T-cell (primary cell): ENCODE measurements at regions not wholly inside any gene's neighbourhood (a gene's known extent, or its start where the extent isn't known, plus 50 kb on each side); places are given as distances from the start of the nearest gene placed in this dataset.
"Not testable (repeated sequence)": the region's sequence is repeated elsewhere in the genome, so short reads cannot be mapped to it uniquely, and the experiment has no call there.

Experiments used
- ATAC-seq, 4 experiments: fragments of 200-7000 bp in 3 of 4; fragments of 150-1000 bp in 1 of 4; cut with Tn5 transposase; replicated peaks in 1 of 4; 1 replicate in 3 of 4; 2 replicates in 1 of 4; pipeline ENCODE4 v1.10.0; 2021; ENCODE audit warnings: moderate library complexity in 3 of 4, mild to moderate bottlenecking in 2 of 4, moderate number of reproducible peaks in 1 of 4
- CTCF ChIA-PET, 2 donors: fragments of 300-600 bp; sonication (Branson Sonifier 250); formaldehyde crosslinking; loops; one replicate each; lab custom pipeline; 2022; ENCODE audit warnings: antibody characterized with exemption in 2 of 2; lab: Charles Lee
- POLR2A ChIA-PET, 2 donors: fragments of 300-600 bp; sonication (Branson Sonifier 250); formaldehyde crosslinking; loops; one replicate each; lab custom pipeline; 2022; ENCODE audit warnings: antibody characterized with exemption in 2 of 2; lab: Charles Lee
- DNase-seq, 35 experiments: peaks; one replicate each; pipeline versions ENCODE4 v3.0.0 to v3.0.0-alpha.2; 2013 to 2023
- H3K27ac ChIP-seq: one replicate; pipeline ENCODE4 v1.5.1; 2013; ENCODE audit warnings: low read length
- H3K27me3 ChIP-seq, 2 experiments: replicated peaks in 1 of 2; 1 replicate in 1 of 2; 2 replicates in 1 of 2; pipeline versions ENCODE4 v1.6.1 to v1.7.0; 2013; ENCODE audit warnings: low read length in 1 of 2, mixed read lengths in 1 of 2; ENCODE audit not compliant: control insufficient read depth in 2 of 2, insufficient read depth in 2 of 2; ENCODE audit errors: extremely low read depth in 1 of 2
- H3K36me3 ChIP-seq, 2 donors: 1 replicate in 1 of 2; 2 replicates in 1 of 2; pipeline versions ENCODE4 v1.6.1 to v1.7.0; 2013; ENCODE audit warnings: low read length in 1 of 2; ENCODE audit not compliant: control insufficient read depth in 2 of 2, insufficient read depth in 1 of 2; ENCODE audit errors: extremely low read depth in 1 of 2
- H3K4me1 ChIP-seq, 2 experiments: 1 replicate in 1 of 2; 2 replicates in 1 of 2; pipeline versions ENCODE4 v1.6.1 to v1.7.0; 2013; ENCODE audit warnings: low read length in 2 of 2, mixed read lengths in 1 of 2; ENCODE audit not compliant: insufficient read depth in 2 of 2, control insufficient read depth in 1 of 2; ENCODE audit errors: extremely low read depth in 1 of 2
- H3K4me3 ChIP-seq, 2 donors: 1 replicate in 1 of 2; 2 replicates in 1 of 2; pipeline versions ENCODE4 v1.5.1 to v1.7.0; 2013; ENCODE audit warnings: mild to moderate bottlenecking in 2 of 2, low read length in 1 of 2, moderate library complexity in 1 of 2; ENCODE audit not compliant: control insufficient read depth in 1 of 2; ENCODE audit errors: extremely low read depth in 1 of 2
- H3K9me3 ChIP-seq: 2 replicates; pipeline ENCODE4 v1.7.0; 2013
- H3K27ac Mint-ChIP-seq, 2 donors: one replicate each; pipeline ENCODE4 v1.8.0; 2020 to 2021; ENCODE audit warnings: mild to moderate bottlenecking in 2 of 2, mixed read lengths in 2 of 2
- H3K27me3 Mint-ChIP-seq, 2 donors: one replicate each; pipeline ENCODE4 v1.8.0; 2021 to 2022; ENCODE audit warnings: mixed read lengths in 2 of 2
- H3K36me3 Mint-ChIP-seq: one replicate; pipeline ENCODE4 v1.8.0; 2021; ENCODE audit warnings: mixed read lengths
- H3K4me1 Mint-ChIP-seq, 3 donors: one replicate each; pipeline ENCODE4 v1.8.0; 2020 to 2022; ENCODE audit warnings: mixed read lengths in 3 of 3, mild to moderate bottlenecking in 1 of 3
- H3K4me3 Mint-ChIP-seq, 3 donors: one replicate each; pipeline ENCODE4 v1.8.0; 2020 to 2022; ENCODE audit warnings: mild to moderate bottlenecking in 3 of 3, mixed read lengths in 3 of 3, moderate library complexity in 3 of 3
- H3K9me3 Mint-ChIP-seq, 3 donors: one replicate each; pipeline ENCODE4 v1.8.0; 2020 to 2022; ENCODE audit warnings: mixed read lengths in 3 of 3
- WGBS: methylation state at CpG from one replicate; pipeline ENCODE4 v1.1.5; 2013; ENCODE audit warnings: missing lambda C conversion rate; ENCODE audit not compliant: insufficient coverage; 5-methylcytosine and 5-hydroxymethylcytosine counted together

- Mint-ChIP-seq H3K4me1 (no peaks in the 10 kb centered on the region), H3K4me3 (no peak overlapping the region), H3K27me3 (peaks cover 12 to 24% of the 10 kb centered on the region in 2 donors), H3K36me3 (no peaks in the 10 kb centered on the region), H3K9me3 (no peaks in the 10 kb centered on the region), H3K27ac (no peak overlapping the region)
- ATAC-seq (no peak), DNase-seq (no peak)
- POLR2A ChIA-PET, result no interaction called here
- Histone ChIP-seq H3K9me3 (no peaks in the 10 kb centered on the region), H3K27me3 (peaks cover 0 to 10% of the 10 kb centered on the region in 2 experiments), H3K36me3 (no peaks in the 10 kb centered on the region), H3K4me3 (no peak overlapping the region), H3K4me1 (no peaks in the 10 kb centered on the region), H3K27ac (no peak overlapping the region)
- CTCF ChIA-PET, result no interaction called here
- WGBS, result 81% methylated on average over 13 of the region's 14 CpGs
Observed at GRCh38 chr20:48217190-48217589, 431.9 kb upstream of the SULF2 start.

DNA sequence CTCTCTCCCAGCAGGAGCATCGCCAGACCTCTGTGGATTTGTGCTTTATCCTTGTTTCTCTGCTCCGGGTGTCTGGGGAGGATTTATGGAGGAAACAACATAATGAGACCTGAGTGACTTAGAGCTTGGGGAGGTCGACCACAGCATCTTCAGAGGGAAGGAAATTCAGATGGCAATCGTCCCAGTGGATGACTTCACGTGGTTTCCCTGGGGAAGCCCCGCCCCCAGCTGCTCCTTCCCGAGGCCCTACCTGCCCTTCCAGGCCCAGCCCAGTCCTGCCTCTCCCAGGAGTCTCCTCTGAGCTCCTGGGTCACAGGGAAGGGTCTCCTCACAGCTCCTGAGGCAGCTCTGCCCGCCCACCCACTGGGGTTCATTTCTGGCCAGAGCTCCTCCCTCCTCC is 430.3 kb upstream of the SULF2 start:
- ATAC-seq (no peak), DNase-seq (no peak)
- Histone ChIP-seq H3K4me1 (no peaks in the 10 kb centered on the region), H3K27me3 (peaks cover 0 to 16% of the 10 kb centered on the region in 2 experiments), H3K4me3 (no peak overlapping the region), H3K36me3 (no peaks in the 10 kb centered on the region), H3K9me3 (no peaks in the 10 kb centered on the region), H3K27ac (no peak overlapping the region)
- Mint-ChIP-seq H3K4me1 (no peaks in the 10 kb centered on the region), H3K27me3 (peaks cover 15 to 22% of the 10 kb centered on the region in 2 donors), H3K4me3 (no peak overlapping the region), H3K9me3 (no peaks in the 10 kb centered on the region), H3K36me3 (no peaks in the 10 kb centered on the region), H3K27ac (no peak overlapping the region)
- ChIA-PET POLR2A (no interaction called here), CTCF (no interaction called here)
- WGBS, result 2% methylated on average over 5 of the region's 8 CpGs

DNA sequence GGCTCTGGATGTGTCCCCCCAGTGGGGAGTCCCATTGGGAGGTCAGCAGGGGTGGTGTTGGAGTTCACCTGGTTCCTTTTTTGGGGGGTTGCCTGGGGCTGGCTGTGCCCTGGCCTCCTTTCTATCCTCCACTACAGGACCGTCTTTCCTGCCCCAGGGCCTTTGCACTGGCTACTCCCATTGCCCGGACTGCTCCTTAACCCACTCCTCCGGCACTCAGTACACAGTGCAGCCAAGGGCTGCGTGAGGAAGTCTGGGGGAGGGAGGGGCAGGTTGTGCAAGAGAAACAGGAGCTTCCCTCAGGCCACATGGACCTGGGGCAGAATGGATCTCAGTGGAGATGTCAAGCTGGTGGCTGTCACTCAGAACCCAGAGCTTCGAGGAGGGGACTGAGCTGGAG is 429.3 kb upstream of the SULF2 start:
- Histone ChIP-seq H3K27ac (no peak overlapping the region), H3K9me3 (no peaks in the 10 kb centered on the region), H3K4me1 (no peaks in the 10 kb centered on the region), H3K27me3 (peaks cover 0 to 15% of the 10 kb centered on the region in 2 experiments), H3K4me3 (no peak overlapping the region), H3K36me3 (no peaks in the 10 kb centered on the region)
- H3K27me3 Mint-ChIP-seq, result peaks cover 15 to 22% of the 10 kb centered on the region in 2 donors
- no peaks in the 10 kb centered on the region for H3K4me1 Mint-ChIP-seq
- no peaks in the 10 kb centered on the region for H3K9me3 Mint-ChIP-seq
- CTCF ChIA-PET, result no interaction called here
- no peak overlapping the region for H3K27ac Mint-ChIP-seq
- POLR2A ChIA-PET, result no interaction called here
- no peaks in the 10 kb centered on the region for H3K36me3 Mint-ChIP-seq
- WGBS, result 86% methylated on average over 1 of the region's 5 CpGs
- no peak overlapping the region for H3K4me3 Mint-ChIP-seq
- DNase-seq, result no peak
- ATAC-seq, result no peak

DNA sequence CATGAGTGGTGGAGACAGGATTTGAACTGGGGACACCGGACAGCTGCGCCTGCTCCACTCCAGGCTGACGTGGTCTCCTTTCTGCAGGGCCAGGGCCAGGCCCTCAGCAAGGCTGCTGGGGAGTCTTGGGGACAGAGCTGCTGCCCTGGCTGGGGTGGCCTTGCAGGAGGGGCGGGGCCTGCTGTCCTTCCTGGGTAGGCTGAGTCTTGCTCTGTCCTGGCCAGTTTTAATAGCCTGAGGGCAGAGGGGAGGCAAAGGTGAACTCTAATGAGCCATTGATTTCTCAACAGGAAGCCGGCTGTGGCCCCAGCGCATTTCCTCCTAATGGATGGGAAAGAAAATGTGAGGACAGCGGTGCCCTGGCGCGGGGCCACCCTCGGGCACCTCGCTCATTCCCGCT is 428.4 kb upstream of the SULF2 start:
- H3K27ac ChIP-seq, H3K27ac Mint-ChIP-seq, H3K4me3 ChIP-seq, DNase-seq, CTCF ChIA-PET, H3K36me3 Mint-ChIP-seq, H3K36me3 ChIP-seq, H3K9me3 Mint-ChIP-seq, ATAC-seq, POLR2A ChIA-PET, H3K4me3 Mint-ChIP-seq, H3K4me1 Mint-ChIP-seq, H3K9me3 ChIP-seq, H3K4me1 ChIP-seq: not testable (repeated sequence)
- H3K27me3 ChIP-seq, result peaks cover 0 to 18% of the 10 kb centered on the region in 2 experiments
- 60% methylated on average over 4 of the region's 12 CpGs for WGBS
- peaks cover 10 to 18% of the 10 kb centered on the region in 2 donors for H3K27me3 Mint-ChIP-seq

DNA sequence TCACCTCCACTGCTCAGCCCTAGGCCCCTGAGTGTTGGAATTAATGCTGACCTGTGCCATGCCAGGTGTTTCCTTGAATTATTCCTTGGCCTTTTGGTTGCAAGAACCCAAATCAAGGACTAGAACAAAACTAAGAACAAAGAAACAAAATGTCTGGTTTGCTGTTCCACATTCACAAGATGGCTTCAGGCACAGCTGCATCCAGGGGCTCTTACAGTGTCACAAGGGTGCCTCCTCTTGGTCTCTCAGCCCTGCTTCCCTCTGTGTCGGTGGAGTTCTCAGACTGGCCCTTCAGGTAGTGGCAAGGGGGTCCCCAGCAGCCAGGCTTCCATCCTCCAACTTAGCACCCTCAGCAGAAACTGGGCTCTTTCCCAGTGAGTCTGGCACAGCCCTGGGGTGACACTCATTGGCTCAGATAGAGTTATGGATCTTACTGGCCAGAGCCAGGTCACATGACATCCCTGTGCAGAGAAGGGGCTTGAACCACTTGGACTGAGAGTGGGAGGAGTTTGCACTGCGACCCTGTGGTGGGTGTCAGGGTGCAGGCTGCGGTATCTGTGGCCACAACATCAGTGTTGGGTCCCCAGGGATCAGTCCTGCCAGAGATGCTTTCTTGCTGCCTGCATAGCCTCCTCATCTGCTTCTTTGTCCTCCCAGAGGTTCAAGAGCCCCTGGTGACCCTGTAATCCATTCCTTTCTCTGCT is 427.7 kb upstream of the SULF2 start:
- 67% methylated on average over 2 of the region's 3 CpGs for whole genome bisulfite sequencing
- H3K27ac ChIP-seq, result no peak overlapping the region
- H3K27ac Mint-ChIP-seq, result no peak overlapping the region
- no peaks in the 10 kb centered on the region for H3K9me3 Mint-ChIP-seq
- POLR2A ChIA-PET, result no interaction called here
- no peak for DNase-seq
- H3K9me3 ChIP-seq, result no peaks in the 10 kb centered on the region
- no peaks in the 10 kb centered on the region for H3K36me3 Mint-ChIP-seq
- no peak for ATAC-seq
- CTCF ChIA-PET, result no interaction called here
- H3K4me3 Mint-ChIP-seq, result no peak overlapping the region
- H3K4me1 ChIP-seq, result no peaks in the 10 kb centered on the region
- no peaks in the 10 kb centered on the region for H3K36me3 ChIP-seq
- H3K4me3 ChIP-seq, result no peak overlapping the region
- H3K27me3 ChIP-seq, result peaks cover 0 to 18% of the 10 kb centered on the region in 2 experiments
- H3K4me1 Mint-ChIP-seq, result no peaks in the 10 kb centered on the region
- H3K27me3 Mint-ChIP-seq, result peaks cover 10 to 13% of the 10 kb centered on the region in 2 donors

DNA sequence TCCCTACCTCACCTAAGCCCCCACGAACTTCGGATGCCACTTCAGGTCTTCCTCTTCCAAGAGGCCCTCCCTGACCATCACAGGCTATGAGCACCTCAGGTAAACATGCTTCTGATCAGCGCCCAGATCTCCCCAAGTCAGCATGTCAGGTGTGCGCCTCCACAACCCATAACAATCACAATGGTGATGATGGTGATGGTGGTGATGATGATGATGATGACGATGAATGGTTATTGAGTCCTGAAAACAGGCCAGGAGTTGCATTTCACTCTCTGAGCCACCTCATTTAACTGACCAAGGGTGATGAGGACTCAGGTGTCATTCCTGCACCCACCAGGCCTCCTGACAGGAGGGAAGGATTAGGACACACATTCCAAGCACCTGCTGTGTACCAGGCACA is 426.6 kb upstream of the SULF2 start:
- H3K4me3 Mint-ChIP-seq, result no peak overlapping the region
- Histone ChIP-seq H3K4me1 (no peaks in the 10 kb centered on the region), H3K27ac (no peak overlapping the region), H3K4me3 (no peak overlapping the region), H3K9me3 (no peaks in the 10 kb centered on the region), H3K27me3 (peaks cover 0 to 21% of the 10 kb centered on the region in 2 experiments), H3K36me3 (no peaks in the 10 kb centered on the region)
- H3K36me3 Mint-ChIP-seq, result no peaks in the 10 kb centered on the region
- DNase-seq, result no peak
- ATAC-seq, result no peak
- WGBS, result no CpG with 5 or more reads among the region's 5 CpGs
- ChIA-PET POLR2A (no interaction called here), CTCF (no interaction called here)
- no peaks in the 10 kb centered on the region for H3K9me3 Mint-ChIP-seq
- peaks cover 8 to 12% of the 10 kb centered on the region in 2 donors for H3K27me3 Mint-ChIP-seq
- no peaks in the 10 kb centered on the region for H3K4me1 Mint-ChIP-seq
- no peak overlapping the region for H3K27ac Mint-ChIP-seq

DNA sequence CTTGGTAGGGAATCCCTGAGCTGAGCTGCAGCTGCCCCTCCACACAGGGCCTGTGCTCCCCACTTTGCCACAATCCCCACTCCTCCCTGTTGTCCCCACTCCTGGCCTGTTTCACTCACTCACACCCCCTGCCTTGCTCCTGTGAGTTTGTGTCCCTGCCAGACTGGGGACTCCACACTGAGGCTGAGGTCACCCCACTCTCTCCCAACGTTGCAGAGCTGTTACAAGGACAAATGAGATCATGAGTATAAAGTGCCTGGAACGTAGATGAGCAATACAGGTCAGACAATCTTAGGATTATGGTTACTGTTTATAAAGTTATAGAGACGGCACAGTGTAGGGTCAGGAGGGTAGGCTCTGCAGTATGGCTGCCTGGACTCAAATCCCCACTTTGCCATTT is 426.0 kb upstream of the SULF2 start:
- no peak overlapping the region for H3K27ac ChIP-seq
- H3K4me3 ChIP-seq, result no peak overlapping the region
- H3K9me3 ChIP-seq, result no peaks in the 10 kb centered on the region
- 71% methylated on average over 1 of the region's 3 CpGs for WGBS
- no peaks in the 10 kb centered on the region for H3K36me3 Mint-ChIP-seq
- H3K27ac Mint-ChIP-seq, result no peak overlapping the region
- H3K27me3 Mint-ChIP-seq, result peaks cover 8 to 12% of the 10 kb centered on the region in 2 donors
- no peaks in the 10 kb centered on the region for H3K4me1 ChIP-seq
- no peak overlapping the region for H3K4me3 Mint-ChIP-seq
- POLR2A ChIA-PET, result no interaction called here
- ATAC-seq (no peak), DNase-seq (no peak)
- H3K4me1 Mint-ChIP-seq, result no peaks in the 10 kb centered on the region
- CTCF ChIA-PET, result no interaction called here
- peaks cover 0 to 21% of the 10 kb centered on the region in 2 experiments for H3K27me3 ChIP-seq
- no peaks in the 10 kb centered on the region for H3K9me3 Mint-ChIP-seq
- no peaks in the 10 kb centered on the region for H3K36me3 ChIP-seq
